ENCODE measurements at regions not wholly inside any gene's neighbourhood (a gene's known extent, or its start where the extent isn't known, plus 50 kb on each side); places are given as distances from the start of the nearest gene placed in this dataset.

- DNase-seq: no peak
- Histone ChIP-seq H3K9me3 (ENCODE audit: control insufficient read depth, low read depth, low read length) (no peaks in the 10 kb centered on the region), H3K27ac (ENCODE audit: insufficient read length, low read depth, low read length) (no peak overlapping the region), H3K14ac (ENCODE audit: insufficient read depth, low read length) (no peak overlapping the region), H2AFZ (ENCODE audit: low read length) (no peak overlapping the region), H3K23me2 (ENCODE audit: insufficient read length, low read depth, low read length, poor library complexity, severe bottlenecking) (no peaks in the 10 kb centered on the region), H4K5ac (ENCODE audit: insufficient read length, low read depth, low read length) (no peak overlapping the region), H3K9ac (ENCODE audit: extremely low read depth, insufficient read length, low read length) (no peak overlapping the region), H3K56ac (ENCODE audit: insufficient read length, low read depth, low read length) (no peak overlapping the region), H3K79me2 (ENCODE audit: insufficient read depth, low read length) (no peaks in the 10 kb centered on the region), H2BK20ac (ENCODE audit: low read depth, low read length, poor library complexity, severe bottlenecking) (no peak overlapping the region), H4K8ac (replicated peaks; ENCODE audit: insufficient read length, low read depth, low read length) (no peak overlapping the region), H3K23ac (ENCODE audit: insufficient read length, low read depth, low read length) (no peak overlapping the region), H3K4ac (ENCODE audit: low read depth, low read length) (no peak overlapping the region), H4K20me1 (ENCODE audit: control insufficient read depth, insufficient read depth, insufficient read length) (no peaks in the 10 kb centered on the region), H2BK120ac (ENCODE audit: low read depth, low read length, poor library complexity, severe bottlenecking) (no peak overlapping the region), H2BK12ac (ENCODE audit: insufficient read length, low read depth, low read length) (no peak overlapping the region), H3K27me3 (ENCODE audit: insufficient read depth, low read length) (no peaks in the 10 kb centered on the region), H2AK5ac (ENCODE audit: insufficient read length, low read length) (no peak overlapping the region), H4K91ac (ENCODE audit: insufficient read length, low read depth, low read length) (no peak overlapping the region), H2BK15ac (ENCODE audit: low read depth, low read length) (no peak overlapping the region), H3K4me2 (ENCODE audit: insufficient read depth, insufficient read length, low read length) (no peak overlapping the region), H3K4me1 (ENCODE audit: insufficient read depth, low read length) (no peaks in the 10 kb centered on the region), H3T11ph (ENCODE audit: low read length) (no peak overlapping the region), H2BK5ac (ENCODE audit: insufficient read length, low read length) (no peak overlapping the region), H3K79me1 (ENCODE audit: insufficient read depth, low read depth, low read length, poor library complexity, severe bottlenecking) (no peaks in the 10 kb centered on the region), H3K18ac (ENCODE audit: insufficient read length, low read depth, low read length) (no peak overlapping the region)
- TF ChIP-seq CTCF (conservative IDR thresholded peaks at IDR 0.05): no peak
- Mint-ChIP-seq H3K36me3 (ENCODE audit: insufficient read depth in 1 of 3, low read depth in 3 of 3) (peaks cover 0 to 12% (median 5%) of the 10 kb centered on the region in 3 experiments; a peak in 5 of 7 replicates), H3K27me3 (ENCODE audit: low read depth) (no peaks in the 10 kb centered on the region; the same call in none of the 2 replicates), H3K4me1 (peaks cover 9 to 10% of the 10 kb centered on the region in 2 experiments), H3K4me3 (no peak overlapping the region), H3K27ac (no peak overlapping the region), H3K9me3 (peaks cover 0 to 6% of the 10 kb centered on the region in 2 experiments; a peak in 3 of 5 replicates)
- no CpG with 5 or more reads among the region's 2 CpGs for WGBS (ENCODE audit: extremely low coverage, insufficient read length, low lambda C conversion rate)
Measured at GRCh38 chr21:15408089-15408488, 321.7 kb upstream of the USP25 start.
